HepG2 (cell line): ENCODE measurements at regions not wholly inside any gene's neighbourhood (a gene's known extent, or its start where the extent isn't known, plus 50 kb on each side); places are given as distances from the start of the nearest gene placed in this dataset.

Experiments
- IKZF1 ChIP-seq: fragments of 450-650 bp; IDR thresholded peaks from 2 replicates; pipeline ENCODE4 v1.7.1; 2016
- MAFF ChIP-seq: IDR thresholded peaks from 2 replicates; pipeline ENCODE4 v1.6.1; 2011; ENCODE audit warnings: low read depth, low read length, improper control_type of control experiment
- MAZ ChIP-seq, 2 experiments: sonication (generic) in 1 of 2; formaldehyde crosslinking in 1 of 2; IDR thresholded peaks; 2 replicates each; pipeline versions ENCODE4 v1.5.0 to v1.6.1; 2012 to 2020; ENCODE audit warnings: low read depth in 2 of 2, mild to moderate bottlenecking in 2 of 2, borderline replicate concordance in 1 of 2, improper control_type of control experiment in 1 of 2, low read length in 1 of 2, missing genetic modification reagents in 1 of 2, moderate library complexity in 1 of 2
- MEIS2 ChIP-seq: sonication (generic); formaldehyde crosslinking; IDR thresholded peaks from 2 replicates; pipeline ENCODE4 v1.9.0; 2021; ENCODE audit warnings: mild to moderate bottlenecking, missing genetic modification reagents
- NFYB ChIP-seq: sonication (generic); formaldehyde crosslinking; IDR thresholded peaks from 2 replicates; pipeline ENCODE4 v1.4.0; 2020; ENCODE audit warnings: missing genetic modification reagents
- REST ChIP-seq, 2 experiments: IDR thresholded peaks; 2 replicates each; pipeline ENCODE4 v1.6.1; 2011 to 2012; ENCODE audit warnings: low read length in 2 of 2, borderline replicate concordance in 1 of 2, low read depth in 1 of 2, mild to moderate bottlenecking in 1 of 2, moderate library complexity in 1 of 2
- RNF2 ChIP-seq: fragments of 450-650 bp; conservative IDR thresholded peaks from 2 replicates; pipeline ENCODE4 v1.6.1; 2016; ENCODE audit warnings: low read depth
- ZFYVE20 ChIP-seq: sonication (generic); formaldehyde crosslinking; IDR thresholded peaks from 2 replicates; pipeline ENCODE4 v1.8.0; 2023; ENCODE audit warnings: low read depth, mild to moderate bottlenecking, moderate library complexity, missing genetic modification reagents, borderline replicate concordance
- ZKSCAN1 ChIP-seq: fragments of 150-350 bp; IDR thresholded peaks from 2 replicates; pipeline ENCODE4 v1.6.1; 2014; ENCODE audit warnings: low read length
- ZMAT5 ChIP-seq: sonication (generic); formaldehyde crosslinking; IDR thresholded peaks from 2 replicates; pipeline ENCODE4 v1.5.0; 2020; ENCODE audit warnings: mild to moderate bottlenecking, low read depth, missing genetic modification reagents, borderline replicate concordance
- ZNF609 ChIP-seq: sonication (generic); formaldehyde crosslinking; IDR thresholded peaks from 2 replicates; pipeline ENCODE4 v1.4.0; 2020; ENCODE audit warnings: mild to moderate bottlenecking, missing genetic modification reagents, borderline replicate concordance

- TF ChIP-seq ZNF609 (CRISPR knock-in tag) = no peak
- TF ChIP-seq RNF2 = no peak
- no peak for TF ChIP-seq MAFF
- TF ChIP-seq NFYB = no peak
- no peak for TF ChIP-seq IKZF1
- no peak for TF ChIP-seq ZFYVE20 (CRISPR knock-in tag)
- no peak for TF ChIP-seq MEIS2
- no peak for TF ChIP-seq MAZ (IDR thresholded peaks at IDR 0.05; ENCODE audit: borderline replicate concordance, low read depth, low read length)
- TF ChIP-seq MAZ (CRISPR knock-in tag; IDR thresholded peaks at IDR 0.05; ENCODE audit: low read depth) = no peak
- TF ChIP-seq ZMAT5 (CRISPR knock-in tag) = no peak
- no peak for TF ChIP-seq ZKSCAN1
- no peak for TF ChIP-seq REST (IDR thresholded peaks at IDR 0.05; ENCODE audit: borderline replicate concordance in 1 of 2, low read depth in 1 of 2, low read length in 2 of 2)
These were observed 117.6 kb upstream of the SPATS2L start (continued) for GRCh38 chr2:200188876-200189275.
